Caco-2 (cell line): ENCODE measurements at regions not wholly inside any gene's neighbourhood (a gene's known extent, or its start where the extent isn't known, plus 50 kb on each side); places are given as distances from the start of the nearest gene placed in this dataset.

Experiments
- BruUV-seq: library from RNA; stranded (reverse); fragments of 400-500 nt; replicated peaks from 2 replicates; lab custom pipeline; 2021; lab: Mats Ljungman, UMichigan
- CTCF ChIA-PET: fragments of 300-600 bp; sonication (Branson Sonifier 250); formaldehyde crosslinking; loops from one replicate; lab custom pipeline; 2022; ENCODE audit warnings: antibody characterized with exemption; lab: Charles Lee
- POLR2A ChIA-PET: fragments of 300-600 bp; sonication (Branson Sonifier 250); formaldehyde crosslinking; loops from one replicate; lab custom pipeline; 2022; ENCODE audit warnings: antibody characterized with exemption; lab: Charles Lee
- DNase-seq, 2 experiments: peaks; one replicate each; pipeline versions ENCODE4 v3.0.0 to v3.0.0-alpha.2; 2020 to 2022
- H3K27me3 ChIP-seq: replicated peaks from 2 replicates; pipeline ENCODE4 v1.6.0; 2011; ENCODE audit warnings: low read length; ENCODE audit not compliant: control insufficient read depth, insufficient read depth
- H3K36me3 ChIP-seq: 2 replicates; pipeline ENCODE4 v1.5.1; 2011; ENCODE audit warnings: low read length; ENCODE audit not compliant: control insufficient read depth, insufficient read depth
- H3K4me1 ChIP-seq: fragments of 250-450 bp; sonication (Bioruptor Pico); 2 replicates; pipeline ENCODE4 v1.5.1; 2020; ENCODE audit warnings: mild to moderate bottlenecking
- H3K4me3 ChIP-seq: 2 replicates; pipeline ENCODE4 v1.5.1; 2011; ENCODE audit warnings: low read depth, mild to moderate bottlenecking, control low read depth, low read length
- H3K9me3 ChIP-seq: fragments of 250-450 bp; sonication (Bioruptor Pico); 2 replicates; pipeline ENCODE4 v1.5.1; 2020; ENCODE audit warnings: mild to moderate bottlenecking, moderate library complexity
- H3K27ac Mint-ChIP-seq: one replicate; pipeline ENCODE4 v1.8.0; 2022; ENCODE audit warnings: mixed read lengths; ENCODE audit not compliant: unreplicated experiment
- H3K27me3 Mint-ChIP-seq: one replicate; pipeline ENCODE4 v1.8.0; 2022; ENCODE audit warnings: mixed read lengths; ENCODE audit not compliant: insufficient read depth, unreplicated experiment
- H3K36me3 Mint-ChIP-seq: one replicate; pipeline ENCODE4 v1.8.0; 2022; ENCODE audit warnings: mild to moderate bottlenecking, mixed read lengths; ENCODE audit not compliant: insufficient read depth, unreplicated experiment
- H3K4me1 Mint-ChIP-seq: one replicate; pipeline ENCODE4 v1.8.0; 2022; ENCODE audit warnings: low read depth, mixed read lengths; ENCODE audit not compliant: unreplicated experiment
- H3K4me3 Mint-ChIP-seq: one replicate; pipeline ENCODE4 v1.8.0; 2022; ENCODE audit warnings: mild to moderate bottlenecking, moderate library complexity, mixed read lengths; ENCODE audit not compliant: unreplicated experiment
- H3K9me3 Mint-ChIP-seq: one replicate; pipeline ENCODE4 v1.8.0; 2022; ENCODE audit warnings: mixed read lengths; ENCODE audit not compliant: unreplicated experiment
- intact Hi-C: fragments of 100-400 bp; cut with micrococcal nuclease; formaldehyde crosslinking; loops from one replicate; pipeline ENCODE4 v1.10.0; 2022; ENCODE audit not compliant: unreplicated experiment
- TF ChIP-seq, protein P1 (sequence below), 2 experiments: fragments of 200-600 bp in 1 of 2; IDR thresholded peaks; 1 replicate in 1 of 2; 2 replicates in 1 of 2; pipeline versions ENCODE4 v1.5.1 to v1.8.0; 2011 to 2022; ENCODE audit warnings: antibody characterized with exemption in 1 of 2, control low read depth in 1 of 2, inconsistent platforms in 1 of 2, low read depth in 1 of 2, low read length in 1 of 2, mild to moderate bottlenecking in 1 of 2, moderate library complexity in 1 of 2; ENCODE audit not compliant: insufficient read depth in 1 of 2, severe bottlenecking in 1 of 2, unreplicated experiment in 1 of 2

DNA sequence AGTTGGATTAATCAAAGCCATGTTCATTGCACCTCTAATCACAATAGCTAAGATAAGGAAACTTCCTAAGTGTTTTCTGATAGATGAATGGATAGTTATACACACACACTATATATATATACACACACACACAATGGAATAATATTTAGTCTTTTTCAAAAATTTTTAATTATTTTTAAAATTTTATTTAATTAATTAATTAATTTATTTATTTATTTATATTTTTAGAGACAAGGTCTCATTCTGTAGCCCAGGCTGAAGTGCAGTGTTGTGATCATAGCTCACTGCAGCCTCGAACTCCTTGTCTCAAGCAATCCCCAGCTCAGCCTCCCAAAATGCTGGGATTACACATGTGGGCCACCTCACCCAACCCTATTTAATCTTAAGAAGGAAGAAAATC, 481.0 kb upstream of the TNP1 start:
- H3K9me3 ChIP-seq = no peaks in the 10 kb centered on the region
- ChIA-PET POLR2A (no interaction called here), CTCF (no interaction called here)
- Mint-ChIP-seq H3K9me3 (peaks cover 10% of the 10 kb centered on the region), H3K27ac (no peak overlapping the region), H3K4me3 (no peak overlapping the region), H3K4me1 (peaks cover 18% of the 10 kb centered on the region), H3K36me3 (no peaks in the 10 kb centered on the region), H3K27me3 (no peaks in the 10 kb centered on the region)
- TF ChIP-seq, protein P1, sequence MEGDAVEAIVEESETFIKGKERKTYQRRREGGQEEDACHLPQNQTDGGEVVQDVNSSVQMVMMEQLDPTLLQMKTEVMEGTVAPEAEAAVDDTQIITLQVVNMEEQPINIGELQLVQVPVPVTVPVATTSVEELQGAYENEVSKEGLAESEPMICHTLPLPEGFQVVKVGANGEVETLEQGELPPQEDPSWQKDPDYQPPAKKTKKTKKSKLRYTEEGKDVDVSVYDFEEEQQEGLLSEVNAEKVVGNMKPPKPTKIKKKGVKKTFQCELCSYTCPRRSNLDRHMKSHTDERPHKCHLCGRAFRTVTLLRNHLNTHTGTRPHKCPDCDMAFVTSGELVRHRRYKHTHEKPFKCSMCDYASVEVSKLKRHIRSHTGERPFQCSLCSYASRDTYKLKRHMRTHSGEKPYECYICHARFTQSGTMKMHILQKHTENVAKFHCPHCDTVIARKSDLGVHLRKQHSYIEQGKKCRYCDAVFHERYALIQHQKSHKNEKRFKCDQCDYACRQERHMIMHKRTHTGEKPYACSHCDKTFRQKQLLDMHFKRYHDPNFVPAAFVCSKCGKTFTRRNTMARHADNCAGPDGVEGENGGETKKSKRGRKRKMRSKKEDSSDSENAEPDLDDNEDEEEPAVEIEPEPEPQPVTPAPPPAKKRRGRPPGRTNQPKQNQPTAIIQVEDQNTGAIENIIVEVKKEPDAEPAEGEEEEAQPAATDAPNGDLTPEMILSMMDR (IDR thresholded peaks at IDR 0.05; ENCODE audit: insufficient read depth in 1 of 2, low read depth in 1 of 2, low read length in 1 of 2, severe bottlenecking in 1 of 2, unreplicated experiment in 1 of 2) = no peak
- H3K4me3 ChIP-seq = no peak overlapping the region
- DNase-seq = no peak
- no TSS peak for BruUV-seq
- intact Hi-C loops = no loop called here
- no peaks in the 10 kb centered on the region for H3K36me3 ChIP-seq
- no peaks in the 10 kb centered on the region for H3K27me3 ChIP-seq
- H3K4me1 ChIP-seq = peaks cover 13% of the 10 kb centered on the region; the same call in 1 of the 2 replicates

GRCh38 chr2:217340176-217340575, 480.3 kb upstream of the TNP1 start:
- H3K4me3 Mint-ChIP-seq = no peak overlapping the region
- DNase-seq = no peak
- H3K4me1 Mint-ChIP-seq = peaks cover 18% of the 10 kb centered on the region
- Histone ChIP-seq H3K4me1 (peaks cover 13% of the 10 kb centered on the region; the same call in 1 of the 2 replicates), H3K27me3 (no peaks in the 10 kb centered on the region), H3K9me3 (no peaks in the 10 kb centered on the region), H3K36me3 (no peaks in the 10 kb centered on the region), H3K4me3 (no peak overlapping the region)
- TF ChIP-seq, protein P1 (IDR thresholded peaks at IDR 0.05; ENCODE audit: insufficient read depth in 1 of 2, low read depth in 1 of 2, low read length in 1 of 2, severe bottlenecking in 1 of 2, unreplicated experiment in 1 of 2) = no peak
- H3K27ac Mint-ChIP-seq = no peak overlapping the region
- ChIA-PET CTCF (no interaction called here), POLR2A (no interaction called here)
- H3K27me3 Mint-ChIP-seq = no peaks in the 10 kb centered on the region
- no TSS peak for BruUV-seq
- intact Hi-C loops = no loop called here
- H3K36me3 Mint-ChIP-seq = no peaks in the 10 kb centered on the region
- H3K9me3 Mint-ChIP-seq = peaks cover 10% of the 10 kb centered on the region

DNA sequence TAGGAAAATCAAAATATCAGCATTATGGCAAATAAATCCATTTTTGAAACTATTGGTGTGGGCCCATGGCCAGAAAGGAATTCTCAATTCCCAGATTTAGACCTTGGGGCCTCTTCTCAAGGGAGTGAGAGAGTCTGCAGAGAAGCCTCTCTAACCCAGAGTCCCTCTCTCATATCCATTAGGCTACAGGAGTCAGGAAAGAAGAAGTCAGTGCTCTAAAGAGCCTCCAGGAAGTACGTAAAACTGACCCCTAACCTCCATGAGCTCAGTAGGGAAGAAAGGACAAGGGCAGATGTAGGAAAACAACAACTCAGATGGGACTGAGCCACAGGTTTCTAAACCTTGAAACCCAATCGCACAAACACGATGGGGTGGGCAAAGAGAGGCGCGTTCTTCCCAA, 479.9 kb upstream of the TNP1 start:
- Histone ChIP-seq H3K27me3 (no peaks in the 10 kb centered on the region), H3K4me3 (no peak overlapping the region), H3K4me1 (peaks cover 13% of the 10 kb centered on the region; the same call in 1 of the 2 replicates), H3K36me3 (no peaks in the 10 kb centered on the region), H3K9me3 (no peaks in the 10 kb centered on the region)
- H3K4me1 Mint-ChIP-seq = peaks cover 18% of the 10 kb centered on the region
- H3K4me3 Mint-ChIP-seq = no peak overlapping the region
- CTCF ChIA-PET = no interaction called here
- no peaks in the 10 kb centered on the region for H3K36me3 Mint-ChIP-seq
- H3K27ac Mint-ChIP-seq = no peak overlapping the region
- peaks cover 10% of the 10 kb centered on the region for H3K9me3 Mint-ChIP-seq
- intact Hi-C loops = no loop called here
- no peak for DNase-seq
- H3K27me3 Mint-ChIP-seq = no peaks in the 10 kb centered on the region
- no TSS peak for BruUV-seq
- TF ChIP-seq, protein P1 (IDR thresholded peaks at IDR 0.05; ENCODE audit: insufficient read depth in 1 of 2, low read depth in 1 of 2, low read length in 1 of 2, severe bottlenecking in 1 of 2, unreplicated experiment in 1 of 2) = no peak
- POLR2A ChIA-PET = no interaction called here
